Cardiac fibroblast (primary cell): ENCODE measurements at regions not wholly inside any gene's neighbourhood (a gene's known extent, or its start where the extent isn't known, plus 50 kb on each side); places are given as distances from the start of the nearest gene placed in this dataset.

Experiments
- DNase-seq, 2 donors: peaks; one replicate each; pipeline versions ENCODE4 v3.0.0 to v3.0.0-alpha.2; 2010; ENCODE audit warnings: low read depth in 2 of 2
- H3K4me3 ChIP-seq, 2 donors: replicated peaks in 1 of 2; 1 replicate in 1 of 2; 2 replicates in 1 of 2; pipeline ENCODE4 v1.5.1; 2011; ENCODE audit warnings: low read depth in 2 of 2, low read length in 2 of 2, mild to moderate bottlenecking in 2 of 2, moderate library complexity in 1 of 2
- TF ChIP-seq, protein P1 (sequence below): IDR thresholded peaks from one replicate; pipeline ENCODE4 v1.5.1; 2011; ENCODE audit warnings: low read depth, mild to moderate bottlenecking, low read length, inconsistent platforms

DNA sequence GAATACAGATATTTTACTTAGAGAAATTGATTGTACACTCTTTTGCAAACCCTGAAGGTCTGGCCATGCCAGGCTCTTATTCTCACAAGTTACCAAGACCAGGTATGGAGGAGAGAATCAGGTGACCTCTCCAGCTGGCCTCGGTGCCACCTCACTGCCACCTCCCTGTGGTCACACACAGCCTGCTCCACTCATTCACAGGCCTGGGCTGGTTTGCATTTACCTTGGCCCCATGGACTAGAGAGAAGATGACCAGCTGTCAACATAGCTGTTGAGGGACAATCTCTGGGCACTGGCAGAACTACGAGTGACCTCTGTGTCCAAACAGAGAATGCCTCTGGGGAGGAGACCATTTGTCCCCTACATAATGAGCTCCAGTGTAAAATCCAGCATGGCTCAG is 291.2 kb upstream of the RUNX1 start:
- H3K4me3 ChIP-seq, result no peak overlapping the region
- TF ChIP-seq, protein P1, sequence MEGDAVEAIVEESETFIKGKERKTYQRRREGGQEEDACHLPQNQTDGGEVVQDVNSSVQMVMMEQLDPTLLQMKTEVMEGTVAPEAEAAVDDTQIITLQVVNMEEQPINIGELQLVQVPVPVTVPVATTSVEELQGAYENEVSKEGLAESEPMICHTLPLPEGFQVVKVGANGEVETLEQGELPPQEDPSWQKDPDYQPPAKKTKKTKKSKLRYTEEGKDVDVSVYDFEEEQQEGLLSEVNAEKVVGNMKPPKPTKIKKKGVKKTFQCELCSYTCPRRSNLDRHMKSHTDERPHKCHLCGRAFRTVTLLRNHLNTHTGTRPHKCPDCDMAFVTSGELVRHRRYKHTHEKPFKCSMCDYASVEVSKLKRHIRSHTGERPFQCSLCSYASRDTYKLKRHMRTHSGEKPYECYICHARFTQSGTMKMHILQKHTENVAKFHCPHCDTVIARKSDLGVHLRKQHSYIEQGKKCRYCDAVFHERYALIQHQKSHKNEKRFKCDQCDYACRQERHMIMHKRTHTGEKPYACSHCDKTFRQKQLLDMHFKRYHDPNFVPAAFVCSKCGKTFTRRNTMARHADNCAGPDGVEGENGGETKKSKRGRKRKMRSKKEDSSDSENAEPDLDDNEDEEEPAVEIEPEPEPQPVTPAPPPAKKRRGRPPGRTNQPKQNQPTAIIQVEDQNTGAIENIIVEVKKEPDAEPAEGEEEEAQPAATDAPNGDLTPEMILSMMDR, result no peak
- no peak for DNase-seq

DNA sequence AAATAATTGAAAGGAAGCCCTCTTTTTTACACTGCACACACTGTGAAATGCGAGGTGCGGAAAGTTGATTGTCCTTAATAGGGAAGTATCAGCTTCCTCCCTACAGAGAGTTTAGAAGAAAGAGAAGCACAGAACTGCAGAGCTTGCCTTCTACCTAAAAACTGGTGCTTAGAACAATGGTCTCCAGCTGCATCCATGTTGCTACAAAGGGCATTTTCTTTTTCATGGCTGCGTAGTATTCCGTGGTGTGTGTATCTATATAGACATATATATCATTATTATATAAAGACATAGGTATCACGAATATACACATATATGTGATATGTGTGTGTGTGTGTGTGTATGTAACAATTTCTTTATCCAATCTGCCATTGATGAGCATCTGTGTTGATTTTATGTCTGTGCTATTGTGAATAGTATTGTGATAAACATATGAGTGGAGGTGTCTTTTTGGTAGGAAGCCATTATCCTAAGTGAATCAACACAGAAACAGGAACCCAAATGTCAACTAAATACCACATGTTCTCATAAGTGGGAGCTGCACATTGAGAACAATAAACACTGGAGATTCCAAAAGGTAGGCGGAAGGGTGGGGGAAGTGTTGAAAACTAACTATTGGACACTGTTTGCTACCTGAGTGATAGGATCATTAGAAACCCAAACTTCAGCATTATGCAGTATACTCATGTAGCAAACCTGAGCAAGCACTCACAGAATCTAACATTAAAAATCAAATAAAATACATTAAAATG is 290.0 kb upstream of the RUNX1 start:
- TF ChIP-seq, protein P1, result no peak
- H3K4me3 ChIP-seq, result no peak overlapping the region
- DNase-seq, result no peak

DNA sequence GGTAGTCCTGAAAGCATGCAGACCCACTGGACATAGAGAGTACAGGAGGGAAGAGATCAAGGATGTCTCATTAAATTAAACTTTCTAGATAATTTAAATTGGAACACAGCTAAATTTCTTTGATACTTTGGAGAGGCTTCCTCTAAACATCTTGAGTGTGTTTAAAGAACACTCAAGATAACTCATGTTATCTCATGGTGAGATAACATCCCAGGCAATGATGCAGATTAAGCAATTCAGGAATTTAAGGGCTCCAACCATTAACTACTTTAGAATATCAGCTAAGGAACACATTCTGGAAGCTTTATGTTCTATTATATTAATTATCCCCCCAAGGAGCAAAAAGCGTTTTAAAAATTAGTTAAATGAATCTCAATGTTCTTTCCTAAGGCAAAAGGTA is 289.2 kb upstream of the RUNX1 start:
- DNase-seq, result no peak
- TF ChIP-seq, protein P1, result no peak
- H3K4me3 ChIP-seq, result no peak overlapping the region

DNA sequence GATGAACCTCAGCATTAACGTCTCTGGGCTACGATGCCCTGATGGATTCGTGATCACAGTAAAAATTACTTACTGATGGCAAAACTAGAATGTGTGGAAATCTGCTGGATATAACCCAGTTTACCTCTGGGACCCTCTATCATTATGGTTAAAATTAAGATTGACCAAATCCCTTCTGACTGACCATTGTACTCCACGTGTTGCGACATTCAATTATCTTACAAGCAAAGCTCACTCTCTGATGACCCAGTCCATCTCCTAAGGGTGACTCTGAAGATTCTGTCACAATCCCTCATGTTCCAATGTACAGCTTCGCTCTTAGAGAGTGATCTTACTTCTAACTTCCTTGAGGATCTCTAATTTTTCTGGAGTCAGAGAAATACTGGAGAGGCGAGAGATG is 288.5 kb upstream of the RUNX1 start:
- TF ChIP-seq, protein P1, result no peak
- DNase-seq, result no peak
- no peak overlapping the region for H3K4me3 ChIP-seq

DNA sequence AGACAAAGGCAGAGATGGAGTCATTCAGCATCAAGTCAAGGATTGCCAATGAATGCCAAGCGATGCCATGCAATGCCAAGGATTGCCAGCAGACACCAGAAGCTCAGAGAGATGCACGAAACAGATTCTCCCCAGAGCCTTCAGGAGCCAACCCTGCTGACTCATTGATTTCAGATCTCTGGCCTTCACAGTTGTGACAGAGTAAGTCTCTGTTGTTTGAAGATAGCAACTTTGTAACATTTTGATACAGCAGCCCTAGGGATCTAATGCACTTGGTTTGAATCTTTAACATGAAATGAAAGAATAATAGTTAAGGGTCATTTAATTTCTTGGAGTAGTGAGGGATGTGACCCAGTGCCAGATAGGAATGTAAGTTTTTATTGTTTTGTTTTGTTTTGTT is 287.4 kb upstream of the RUNX1 start:
- DNase-seq, result peak in 1 of 2 donors; percentile 31
- TF ChIP-seq, protein P1, result no peak
- no peak overlapping the region for H3K4me3 ChIP-seq

DNA sequence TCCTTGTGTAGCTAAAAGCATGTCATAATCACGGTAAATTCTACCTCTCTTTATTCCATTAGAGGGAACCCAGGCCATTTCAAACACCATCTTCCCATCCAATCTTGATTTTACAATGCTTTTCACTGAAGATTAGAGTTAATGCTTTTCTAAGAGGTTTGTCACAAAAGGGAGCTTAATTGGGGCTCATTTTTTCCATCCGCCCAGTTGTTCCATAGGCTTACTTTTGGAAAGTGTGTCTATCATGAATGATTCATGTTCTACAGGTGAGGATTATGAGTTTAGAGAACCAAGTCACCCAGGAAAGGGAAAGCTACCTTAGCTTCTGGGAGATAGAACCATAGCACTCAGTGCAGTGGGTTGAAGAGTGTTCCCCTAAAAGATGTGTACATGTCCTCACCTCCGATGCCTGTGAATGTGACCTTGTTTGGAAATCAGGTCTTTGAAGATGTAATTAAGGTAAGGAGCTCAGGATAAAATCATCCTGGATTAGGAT is 286.9 kb upstream of the RUNX1 start:
- H3K4me3 ChIP-seq, result no peak overlapping the region
- DNase-seq, result no peak

More for the DNA sequence above, 286.9 kb upstream of the RUNX1 start:
- TF ChIP-seq, protein P1, result no peak
